ENCODE measurements at regions not wholly inside any gene's neighbourhood (a gene's known extent, or its start where the extent isn't known, plus 50 kb on each side); places are given as distances from the start of the nearest gene placed in this dataset.

DNA sequence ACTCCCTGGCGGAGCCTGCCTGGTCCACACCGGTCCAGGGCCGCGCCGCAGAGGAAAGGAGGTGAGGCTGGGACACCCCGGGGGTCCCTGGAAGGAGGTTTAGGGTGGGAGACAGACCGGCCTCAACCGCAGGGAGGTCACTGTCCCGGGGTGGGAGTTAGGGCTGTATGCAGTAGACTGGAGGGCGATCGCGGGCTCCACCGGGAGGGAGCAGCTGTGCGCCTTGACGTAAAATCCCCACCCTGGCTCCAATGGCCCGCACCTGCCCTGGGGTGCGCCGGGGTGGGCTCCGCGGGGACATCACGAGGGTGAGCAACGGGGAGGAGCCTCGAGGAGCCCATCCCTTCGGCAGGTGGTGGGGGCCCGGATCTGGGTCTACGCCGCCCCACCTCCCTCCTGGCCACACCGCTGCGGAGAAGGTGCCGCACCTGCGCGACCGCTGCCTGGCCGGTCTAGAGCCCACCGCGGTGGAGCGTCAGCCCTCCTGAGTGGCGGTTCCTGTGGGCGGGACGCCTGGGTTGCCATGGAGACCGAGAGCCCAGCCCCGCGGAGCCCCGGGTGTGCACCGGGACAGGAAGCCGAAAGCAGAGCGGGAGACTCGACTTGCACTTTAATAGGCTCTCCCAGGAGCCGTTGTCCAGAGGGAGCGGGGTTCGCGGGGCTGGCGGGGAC, 105.1 kb downstream of the ADRA2C start:
- Mint-ChIP-seq H3K36me3 (ENCODE audit: low read depth, unreplicated experiment) (no peaks in the 10 kb centered on the region), H3K4me3 (ENCODE audit: unreplicated experiment) (peak overlapping the region; percentile 73), H3K27me3 (ENCODE audit: unreplicated experiment) (peaks cover 15% of the 10 kb centered on the region), H3K27ac (ENCODE audit: unreplicated experiment) (no peak overlapping the region), H3K9me3 (ENCODE audit: unreplicated experiment) (no peaks in the 10 kb centered on the region), H3K4me1 (ENCODE audit: unreplicated experiment) (peaks cover 9% of the 10 kb centered on the region)
- peak; percentile 69 for DNase-seq (ENCODE audit: low spot score)
- no peak for TF ChIP-seq CTCF (IDR thresholded peaks at IDR 0.05; ENCODE audit: unreplicated experiment)

DNA sequence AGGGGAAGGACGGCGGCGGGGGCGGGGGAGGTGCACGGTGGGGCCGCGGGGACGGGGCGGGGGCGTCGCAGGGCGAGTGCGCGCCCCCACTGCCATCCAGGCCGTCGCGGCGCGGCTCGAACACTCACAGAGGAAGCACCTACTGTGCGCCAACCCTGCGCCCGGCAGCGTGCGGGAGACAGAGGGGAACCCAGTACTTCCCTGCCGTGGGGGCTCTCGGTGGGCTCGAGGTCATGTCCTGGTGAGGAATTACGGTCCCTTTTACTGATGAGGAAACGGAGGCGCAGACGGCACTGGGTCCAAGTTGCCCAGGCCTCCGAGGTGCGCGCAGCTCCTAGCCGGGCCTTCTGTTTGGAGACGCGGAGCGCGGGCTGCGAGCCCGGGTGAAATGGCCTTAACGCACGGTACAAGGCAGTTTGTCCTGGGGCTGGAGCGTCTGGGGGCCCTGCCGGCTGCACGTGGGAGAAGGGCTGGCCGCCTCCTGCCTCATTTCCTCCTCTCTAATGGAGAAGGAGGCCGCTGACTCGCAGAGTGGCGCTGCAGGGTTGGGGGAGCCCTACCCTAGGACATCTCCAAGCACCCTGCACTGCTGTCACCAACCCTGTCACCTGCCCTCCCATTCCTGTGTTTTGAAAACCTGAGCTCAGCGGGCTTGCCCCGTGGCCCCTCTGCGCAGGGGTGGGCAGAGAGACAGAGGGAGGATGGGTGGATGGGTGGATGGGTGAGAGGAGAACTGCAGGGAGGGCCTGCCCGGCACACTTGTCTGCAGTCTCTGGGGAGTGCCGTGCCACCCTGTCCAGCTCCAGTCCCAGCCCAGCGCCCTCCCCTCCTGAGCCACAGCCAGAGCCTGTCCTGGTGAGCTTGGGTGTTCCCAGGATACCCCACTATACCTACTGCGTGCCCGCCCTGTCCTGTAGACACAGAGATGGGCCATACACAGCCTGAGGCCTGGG, 106.0 kb downstream of the ADRA2C start:
- Mint-ChIP-seq H3K36me3 (ENCODE audit: low read depth, unreplicated experiment) (no peaks in the 10 kb centered on the region), H3K27me3 (ENCODE audit: unreplicated experiment) (peaks cover 17% of the 10 kb centered on the region), H3K27ac (ENCODE audit: unreplicated experiment) (no peak overlapping the region), H3K9me3 (ENCODE audit: unreplicated experiment) (no peaks in the 10 kb centered on the region), H3K4me1 (ENCODE audit: unreplicated experiment) (peaks cover 9% of the 10 kb centered on the region), H3K4me3 (ENCODE audit: unreplicated experiment) (no peak overlapping the region)
- DNase-seq (ENCODE audit: low spot score): no peak
- no peak for TF ChIP-seq CTCF (IDR thresholded peaks at IDR 0.05; ENCODE audit: unreplicated experiment)

DNA sequence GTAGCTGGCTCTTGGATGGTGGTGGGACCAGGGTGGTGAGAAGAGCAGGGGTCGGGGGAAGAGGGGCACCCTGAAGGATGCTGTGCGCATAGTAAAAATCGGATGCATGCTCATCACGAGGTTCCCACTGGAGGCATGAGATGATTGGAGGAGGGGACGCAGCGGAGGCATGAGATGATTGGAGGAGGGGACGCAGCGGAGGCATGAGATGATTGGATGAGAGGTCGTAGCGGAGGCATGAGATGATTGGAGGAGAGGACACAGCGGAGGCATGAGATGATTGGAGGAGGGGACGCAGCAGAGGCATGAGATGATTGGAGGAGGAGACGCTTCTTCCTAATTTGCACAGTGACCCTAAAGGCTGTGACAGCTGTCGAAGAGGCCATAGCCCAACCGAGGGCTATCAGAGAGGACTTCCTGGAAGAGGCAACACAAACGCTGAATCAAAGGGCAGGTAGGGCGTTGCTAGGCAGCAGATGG, 106.7 kb downstream of the ADRA2C start:
- Mint-ChIP-seq H3K27ac (ENCODE audit: unreplicated experiment) (peak overlapping the region; percentile 48), H3K36me3 (ENCODE audit: low read depth, unreplicated experiment) (no peaks in the 10 kb centered on the region), H3K27me3 (ENCODE audit: unreplicated experiment) (peaks cover 17% of the 10 kb centered on the region), H3K9me3 (ENCODE audit: unreplicated experiment) (no peaks in the 10 kb centered on the region), H3K4me1 (ENCODE audit: unreplicated experiment) (peaks cover 9% of the 10 kb centered on the region), H3K4me3 (ENCODE audit: unreplicated experiment) (peak overlapping the region; percentile 42)
- no peak for DNase-seq (ENCODE audit: low spot score)
- no peak for TF ChIP-seq CTCF (IDR thresholded peaks at IDR 0.05; ENCODE audit: unreplicated experiment)

- Mint-ChIP-seq H3K27ac (ENCODE audit: unreplicated experiment) (no peak overlapping the region), H3K36me3 (ENCODE audit: low read depth, unreplicated experiment) (no peaks in the 10 kb centered on the region), H3K4me1 (ENCODE audit: unreplicated experiment) (peaks cover 9% of the 10 kb centered on the region), H3K9me3 (ENCODE audit: unreplicated experiment) (no peaks in the 10 kb centered on the region), H3K27me3 (ENCODE audit: unreplicated experiment) (peaks cover 17% of the 10 kb centered on the region), H3K4me3 (ENCODE audit: unreplicated experiment) (no peak overlapping the region)
- no peak for DNase-seq (ENCODE audit: low spot score)
- TF ChIP-seq CTCF (IDR thresholded peaks at IDR 0.05; ENCODE audit: unreplicated experiment): no peak
These were observed 107.3 kb downstream of the ADRA2C start for GRCh38 chr4:3873408-3874027.
